ENCODE measurements at regions not wholly inside any gene's neighbourhood (a gene's known extent, or its start where the extent isn't known, plus 50 kb on each side); places are given as distances from the start of the nearest gene placed in this dataset.

DNA sequence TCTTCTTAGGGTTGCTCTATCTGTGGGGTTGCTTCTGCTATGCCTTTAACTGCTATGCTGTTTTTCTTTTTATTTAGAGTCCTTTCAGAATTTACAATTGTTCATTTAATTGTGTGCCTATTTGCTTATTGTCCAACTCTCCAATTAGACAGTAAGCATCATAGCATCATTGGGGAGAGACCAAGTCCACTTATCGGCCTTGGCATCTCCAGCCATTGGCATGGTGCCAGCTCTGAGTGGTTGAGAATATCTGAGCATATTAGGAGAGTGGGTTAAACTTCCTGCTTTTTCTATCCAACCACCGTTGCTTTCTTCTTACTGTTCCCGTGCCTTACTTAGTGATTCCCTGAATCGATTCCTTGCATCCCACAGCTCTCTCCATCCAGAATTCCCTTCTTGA, 535.0 kb downstream of the AJAP1 start:
- Histone ChIP-seq H3K4me2 (replicated peaks; ENCODE audit: low read depth, low read length, poor library complexity, severe bottlenecking) (no peak overlapping the region), H3K4me3 (ENCODE audit: control extremely low read depth in 1 of 5, extremely low read depth in 1 of 5, insufficient read depth in 1 of 5, low read depth in 2 of 5, low read length in 4 of 5) (no peak overlapping the region), H3K79me2 (ENCODE audit: control insufficient read depth, insufficient read depth, low read length) (no peaks in the 10 kb centered on the region), H2AFZ (ENCODE audit: insufficient read depth, low read depth, low read length, poor library complexity, severe bottlenecking) (no peak overlapping the region), H4K20me1 (ENCODE audit: control insufficient read depth, insufficient read depth, low read length, poor library complexity, severe bottlenecking) (no peaks in the 10 kb centered on the region), H3K4me1 (ENCODE audit: control insufficient read depth in 2 of 2, insufficient read depth in 2 of 2, low read length in 2 of 2) (no peaks in the 10 kb centered on the region), H3K27ac (ENCODE audit: low read length in 2 of 2) (no peak overlapping the region), H3K27me3 (replicated peaks in 1 of 4; ENCODE audit: control extremely low read depth in 1 of 4, control insufficient read depth in 3 of 4, insufficient read depth in 4 of 4, low read length in 3 of 4) (no peaks in the 10 kb centered on the region), H3K9me3 (ENCODE audit: control extremely low read depth in 1 of 3, control insufficient read depth in 2 of 3, insufficient read depth in 1 of 3, low read length in 2 of 3) (peaks cover 0 to 6% (median 0%) of the 10 kb centered on the region in 3 donors), H3K9ac (ENCODE audit: low read length) (no peak overlapping the region), H3K36me3 (replicated peaks in 1 of 2; ENCODE audit: control extremely low read depth in 1 of 2, control insufficient read depth in 1 of 2, extremely low read depth in 1 of 2, insufficient read depth in 2 of 2, low read length in 1 of 2) (no peaks in the 10 kb centered on the region)
- TF ChIP-seq EZH2 (IDR thresholded peaks at IDR 0.05; ENCODE audit: borderline replicate concordance, insufficient read depth, low read depth, low read length, poor library complexity, severe bottlenecking): no peak
- TF ChIP-seq, protein P1, sequence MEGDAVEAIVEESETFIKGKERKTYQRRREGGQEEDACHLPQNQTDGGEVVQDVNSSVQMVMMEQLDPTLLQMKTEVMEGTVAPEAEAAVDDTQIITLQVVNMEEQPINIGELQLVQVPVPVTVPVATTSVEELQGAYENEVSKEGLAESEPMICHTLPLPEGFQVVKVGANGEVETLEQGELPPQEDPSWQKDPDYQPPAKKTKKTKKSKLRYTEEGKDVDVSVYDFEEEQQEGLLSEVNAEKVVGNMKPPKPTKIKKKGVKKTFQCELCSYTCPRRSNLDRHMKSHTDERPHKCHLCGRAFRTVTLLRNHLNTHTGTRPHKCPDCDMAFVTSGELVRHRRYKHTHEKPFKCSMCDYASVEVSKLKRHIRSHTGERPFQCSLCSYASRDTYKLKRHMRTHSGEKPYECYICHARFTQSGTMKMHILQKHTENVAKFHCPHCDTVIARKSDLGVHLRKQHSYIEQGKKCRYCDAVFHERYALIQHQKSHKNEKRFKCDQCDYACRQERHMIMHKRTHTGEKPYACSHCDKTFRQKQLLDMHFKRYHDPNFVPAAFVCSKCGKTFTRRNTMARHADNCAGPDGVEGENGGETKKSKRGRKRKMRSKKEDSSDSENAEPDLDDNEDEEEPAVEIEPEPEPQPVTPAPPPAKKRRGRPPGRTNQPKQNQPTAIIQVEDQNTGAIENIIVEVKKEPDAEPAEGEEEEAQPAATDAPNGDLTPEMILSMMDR (IDR thresholded peaks at IDR 0.05): no peak
- Mint-ChIP-seq H3K27me3 (peaks cover 5% of the 10 kb centered on the region), H3K4me3 (no peak overlapping the region), H3K4me1 (no peaks in the 10 kb centered on the region), H3K9me3 (ENCODE audit: insufficient read depth) (no peaks in the 10 kb centered on the region), H3K27ac (no peak overlapping the region)
- no peak for DNase-seq
- POLR2A ChIA-PET: no interaction called here
- intact Hi-C loops (cut with micrococcal nuclease): no loop called here
- ATAC-seq (ENCODE audit: low read depth): no peak
- CTCF ChIA-PET: no interaction called here
- 79% methylated on average over 3 of the region's 4 CpGs for WGBS (ENCODE audit: insufficient coverage)

DNA sequence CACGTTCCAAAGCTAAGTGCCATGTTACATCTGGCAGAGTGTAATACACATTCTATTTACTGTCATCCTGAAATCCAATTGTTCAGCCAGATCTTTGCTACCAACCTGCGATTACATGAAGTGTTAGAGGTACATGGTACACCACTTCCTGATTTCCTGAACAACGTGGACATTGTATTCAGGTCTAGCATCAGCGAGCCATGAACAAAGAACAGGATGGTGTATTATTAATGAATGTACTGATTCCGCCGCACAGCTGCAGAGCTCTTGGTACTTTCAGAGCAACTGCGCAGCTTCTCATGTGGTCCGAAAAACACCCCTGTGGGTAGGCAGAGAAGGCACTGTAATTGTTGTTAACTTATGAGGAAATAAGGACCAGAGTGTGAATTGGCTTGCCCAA, 511.4 kb downstream of the AJAP1 start:
- Histone ChIP-seq H3K36me3 (replicated peaks in 1 of 2; ENCODE audit: control extremely low read depth in 1 of 2, control insufficient read depth in 1 of 2, extremely low read depth in 1 of 2, insufficient read depth in 2 of 2, low read length in 1 of 2) (no peaks in the 10 kb centered on the region), H3K79me2 (ENCODE audit: control insufficient read depth, insufficient read depth, low read length) (no peaks in the 10 kb centered on the region), H3K27ac (ENCODE audit: low read length in 2 of 2) (no peak overlapping the region), H3K4me3 (ENCODE audit: control extremely low read depth in 1 of 5, extremely low read depth in 1 of 5, insufficient read depth in 1 of 5, low read depth in 2 of 5, low read length in 4 of 5) (no peak overlapping the region), H4K20me1 (ENCODE audit: control insufficient read depth, insufficient read depth, low read length, poor library complexity, severe bottlenecking) (no peaks in the 10 kb centered on the region), H2AFZ (ENCODE audit: insufficient read depth, low read depth, low read length, poor library complexity, severe bottlenecking) (no peak overlapping the region), H3K27me3 (replicated peaks in 1 of 4; ENCODE audit: control extremely low read depth in 1 of 4, control insufficient read depth in 3 of 4, insufficient read depth in 4 of 4, low read length in 3 of 4) (peaks cover 0 to 2% (median 0%) of the 10 kb centered on the region in 4 experiments), H3K9ac (ENCODE audit: low read length) (no peak overlapping the region), H3K9me3 (ENCODE audit: control extremely low read depth in 1 of 3, control insufficient read depth in 2 of 3, insufficient read depth in 1 of 3, low read length in 2 of 3) (peaks cover 0 to 9% (median 0%) of the 10 kb centered on the region in 3 donors), H3K4me2 (replicated peaks; ENCODE audit: low read depth, low read length, poor library complexity, severe bottlenecking) (no peak overlapping the region), H3K4me1 (ENCODE audit: control insufficient read depth in 2 of 2, insufficient read depth in 2 of 2, low read length in 2 of 2) (no peaks in the 10 kb centered on the region)
- ATAC-seq (ENCODE audit: low read depth): no peak
- no peak for TF ChIP-seq EZH2 (IDR thresholded peaks at IDR 0.05; ENCODE audit: borderline replicate concordance, insufficient read depth, low read depth, low read length, poor library complexity, severe bottlenecking)
- TF ChIP-seq, protein P1 (IDR thresholded peaks at IDR 0.05): no peak
- Mint-ChIP-seq H3K27me3 (peaks cover 7% of the 10 kb centered on the region), H3K4me1 (no peaks in the 10 kb centered on the region), H3K27ac (no peak overlapping the region), H3K9me3 (ENCODE audit: insufficient read depth) (no peaks in the 10 kb centered on the region), H3K4me3 (no peak overlapping the region)
- intact Hi-C loops (cut with micrococcal nuclease): no loop called here
- POLR2A ChIA-PET: no interaction called here
- 100% methylated on average over 4 of the region's 8 CpGs for WGBS (ENCODE audit: insufficient coverage)
- no peak for DNase-seq
- CTCF ChIA-PET: no interaction called here
